HFFc6 (cell line): ENCODE measurements at regions not wholly inside any gene's neighbourhood (a gene's known extent, or its start where the extent isn't known, plus 50 kb on each side); places are given as distances from the start of the nearest gene placed in this dataset.
"Not testable (repeated sequence)": the region's sequence is repeated elsewhere in the genome, so short reads cannot be mapped to it uniquely, and the experiment has no call there.

Experiments
- DNase-seq: peaks from one replicate; pipeline ENCODE4 v3.0.0-alpha.2; 2018
- H3K27ac Mint-ChIP-seq: 2 replicates; pipeline ENCODE4 v1.8.0; 2020; ENCODE audit warnings: mild to moderate bottlenecking, mixed read lengths
- H3K27me3 Mint-ChIP-seq: 2 replicates; pipeline ENCODE4 v1.8.0; 2021; ENCODE audit warnings: mild to moderate bottlenecking, moderate library complexity, mixed read lengths; ENCODE audit not compliant: insufficient read depth
- H3K36me3 Mint-ChIP-seq: 2 replicates; pipeline ENCODE4 v1.8.0; 2021; ENCODE audit warnings: low read depth, mixed read lengths
- H3K4me1 Mint-ChIP-seq: 2 replicates; pipeline ENCODE4 v1.8.0; 2020; ENCODE audit warnings: low read depth, mixed read lengths
- H3K4me3 Mint-ChIP-seq: 2 replicates; pipeline ENCODE4 v1.8.0; 2020; ENCODE audit warnings: mild to moderate bottlenecking, moderate library complexity, mixed read lengths
- H3K9me3 Mint-ChIP-seq: 2 replicates; pipeline ENCODE4 v1.8.0; 2020; ENCODE audit warnings: mild to moderate bottlenecking, mixed read lengths
- TF ChIP-seq, protein P1 (sequence below): fragments of 200-600 bp; sonication (generic); IDR thresholded peaks from 2 replicates; pipeline ENCODE4 v1.5.0; 2021; ENCODE audit warnings: antibody characterized with exemption, mild to moderate bottlenecking

DNA sequence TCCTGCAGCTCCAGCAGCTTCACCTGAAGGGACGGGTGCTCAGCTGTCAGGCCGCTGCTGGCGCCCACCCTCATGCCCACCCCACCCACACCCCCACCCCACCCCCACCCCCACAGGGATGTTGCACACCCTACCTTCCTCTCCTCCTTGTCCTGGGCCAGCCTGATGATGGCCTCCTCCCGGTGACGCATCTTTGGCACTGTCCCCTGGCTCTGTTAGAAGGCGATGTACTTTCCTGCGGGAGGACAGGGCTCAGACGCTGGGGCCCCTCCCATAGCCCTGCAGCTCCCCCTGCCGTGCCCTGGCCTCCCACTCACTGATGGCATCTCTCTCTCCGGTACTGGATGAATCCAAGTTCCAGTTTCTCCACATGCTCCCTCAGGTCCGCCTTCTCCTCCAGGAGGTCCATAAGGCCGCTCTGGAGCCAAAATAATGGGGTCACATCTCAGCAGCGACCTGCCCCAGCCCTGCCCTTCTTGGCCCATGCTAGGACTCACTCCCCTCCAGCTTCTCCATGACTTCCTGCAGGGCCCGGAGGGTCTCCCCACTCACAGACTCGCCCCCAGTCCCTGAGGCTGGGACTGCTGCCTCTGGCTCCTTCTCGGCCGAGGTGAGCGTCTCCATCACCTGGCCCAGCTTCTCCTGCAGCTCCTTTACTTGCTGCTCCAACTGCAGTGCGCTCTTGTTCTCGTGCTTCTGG, 55.2 kb downstream of the GOLGA8B start:
- H3K9me3 Mint-ChIP-seq, H3K4me1 Mint-ChIP-seq, DNase-seq, H3K27me3 Mint-ChIP-seq, H3K36me3 Mint-ChIP-seq, H3K4me3 Mint-ChIP-seq, H3K27ac Mint-ChIP-seq: not testable (repeated sequence)

DNA sequence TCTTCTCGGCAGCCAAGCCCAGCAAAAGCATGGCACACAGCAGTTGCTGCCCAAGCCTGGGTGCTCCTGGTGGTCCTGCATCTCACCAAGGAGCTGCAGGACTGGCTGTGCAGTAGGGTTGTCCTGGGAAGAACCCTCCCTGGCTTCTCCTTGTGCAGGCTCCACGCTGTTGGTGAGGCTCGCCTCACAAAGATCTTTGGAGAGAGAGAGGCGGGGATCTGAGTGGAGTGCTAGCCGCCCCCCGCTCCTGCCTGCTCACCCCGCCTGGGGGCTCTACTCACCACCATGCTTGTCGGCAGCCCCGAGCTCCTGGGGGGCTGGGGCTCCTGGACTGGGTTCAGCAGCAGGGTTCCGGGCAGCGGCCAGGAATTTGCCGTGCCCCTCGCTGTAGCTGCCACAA, 55.8 kb downstream of the GOLGA8B start:
- H3K27me3 Mint-ChIP-seq, H3K36me3 Mint-ChIP-seq, H3K4me3 Mint-ChIP-seq, DNase-seq, H3K9me3 Mint-ChIP-seq, H3K27ac Mint-ChIP-seq, H3K4me1 Mint-ChIP-seq: not testable (repeated sequence)

DNA sequence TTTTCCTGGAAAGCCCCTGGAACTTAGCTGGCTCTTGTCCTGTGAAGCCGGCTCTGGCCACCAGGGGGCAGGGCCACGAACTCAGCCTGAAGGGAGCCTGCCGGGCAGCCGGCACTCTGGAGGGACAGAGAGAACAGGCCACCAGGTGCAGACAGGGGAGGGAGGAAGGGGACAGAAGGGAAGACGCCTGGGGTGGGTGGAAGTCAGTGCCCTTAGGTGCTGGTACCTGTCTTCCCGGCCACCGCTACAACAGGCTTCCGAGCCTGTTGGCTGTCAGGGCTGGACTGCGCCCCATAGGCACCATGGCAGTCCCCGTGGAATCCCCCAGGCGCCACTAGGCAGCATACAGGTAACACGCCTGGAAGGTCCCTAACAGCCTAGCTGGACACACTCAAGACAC, 59.6 kb downstream of the GOLGA8B start:
- DNase-seq, H3K36me3 Mint-ChIP-seq, H3K27ac Mint-ChIP-seq, H3K9me3 Mint-ChIP-seq, H3K4me1 Mint-ChIP-seq, H3K4me3 Mint-ChIP-seq, H3K27me3 Mint-ChIP-seq: not testable (repeated sequence)

DNA sequence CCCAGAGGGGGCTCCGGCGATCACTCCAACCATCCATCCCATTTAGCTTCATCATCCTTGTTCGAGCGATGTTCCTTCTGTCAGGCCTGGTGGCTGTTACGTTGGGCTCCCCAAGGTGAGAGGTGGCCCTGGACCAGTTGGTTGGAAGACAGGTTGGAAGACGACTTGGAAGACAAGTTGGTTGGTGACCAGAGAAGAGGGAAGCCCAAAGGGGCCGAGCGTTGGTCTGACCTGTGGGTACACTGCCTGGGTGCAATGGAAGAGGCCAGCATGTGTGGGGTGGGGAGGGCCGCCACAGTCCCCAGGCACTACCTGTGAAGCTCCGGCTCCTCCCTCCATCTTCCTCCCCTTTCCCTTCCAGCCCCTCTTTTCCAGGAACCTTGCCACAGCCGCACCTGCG, 60.9 kb downstream of the GOLGA8B start:
- not testable (repeated sequence) for DNase-seq, H3K4me3 Mint-ChIP-seq, H3K36me3 Mint-ChIP-seq, H3K9me3 Mint-ChIP-seq, H3K27me3 Mint-ChIP-seq, H3K4me1 Mint-ChIP-seq, H3K27ac Mint-ChIP-seq

DNA sequence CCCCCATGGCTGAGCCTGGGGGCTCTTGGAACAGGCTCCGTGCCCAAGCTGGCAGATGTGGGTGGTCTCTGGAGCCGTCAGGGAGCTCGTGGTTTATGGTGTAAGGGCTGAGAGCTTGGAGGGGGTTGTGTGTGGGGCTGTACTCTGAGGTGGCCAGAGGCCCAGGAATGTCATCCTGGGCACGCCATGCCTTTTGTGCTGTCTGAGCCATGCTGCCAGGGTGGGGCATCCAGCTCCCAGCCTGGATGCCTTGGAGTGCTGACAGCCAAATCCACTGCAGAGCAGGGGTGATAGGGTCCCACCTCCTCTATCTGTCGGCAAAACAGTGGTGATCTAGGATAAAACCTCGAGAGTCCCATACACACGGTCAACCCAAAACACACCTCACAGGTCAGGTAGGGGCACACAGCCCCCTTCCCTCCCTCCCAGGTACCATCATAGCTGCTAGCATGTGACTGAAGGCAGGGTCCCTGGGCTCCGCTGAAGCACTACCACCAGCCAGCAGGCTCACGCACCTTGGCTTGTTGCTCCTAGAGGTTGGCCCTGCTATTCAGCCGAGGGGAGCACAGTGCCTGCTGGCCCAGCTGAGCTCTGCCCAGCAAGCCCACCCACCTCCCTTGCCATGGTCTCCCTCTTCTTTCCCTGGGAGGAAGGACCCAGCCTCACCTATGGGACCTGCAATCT, 61.5 kb downstream of the GOLGA8B start:
- not testable (repeated sequence) for H3K36me3 Mint-ChIP-seq, H3K27me3 Mint-ChIP-seq, H3K4me3 Mint-ChIP-seq, H3K4me1 Mint-ChIP-seq, DNase-seq, H3K9me3 Mint-ChIP-seq, H3K27ac Mint-ChIP-seq

DNA sequence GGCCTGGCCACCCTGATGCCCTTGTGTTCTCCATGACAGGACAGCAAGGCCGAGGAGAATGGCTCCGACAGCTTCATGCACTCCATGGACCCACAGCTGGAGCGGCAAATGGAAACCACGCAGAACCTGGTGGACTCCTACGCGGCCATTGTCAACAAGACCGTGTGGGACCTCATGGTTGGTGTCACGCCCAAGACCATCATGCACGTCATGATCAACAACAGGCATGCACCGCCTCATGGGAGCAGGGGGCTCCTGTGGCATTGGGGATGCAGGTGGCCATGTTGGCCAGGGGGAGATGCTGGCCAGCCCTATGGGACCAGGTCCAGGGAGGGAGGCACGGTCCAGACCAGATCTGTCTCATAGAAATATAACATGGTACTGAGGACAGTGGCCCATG, 62.9 kb downstream of the GOLGA8B start:
- Mint-ChIP-seq H3K4me3 (no peak overlapping the region), H3K27me3 (peaks cover 13% of the 10 kb centered on the region; the same call in 1 of the 2 replicates), H3K27ac (no peak overlapping the region), H3K4me1 (peaks cover 2% of the 10 kb centered on the region), H3K36me3 (no peaks in the 10 kb centered on the region), H3K9me3 (no peaks in the 10 kb centered on the region)
- DNase-seq = no peak
- TF ChIP-seq, protein P1, sequence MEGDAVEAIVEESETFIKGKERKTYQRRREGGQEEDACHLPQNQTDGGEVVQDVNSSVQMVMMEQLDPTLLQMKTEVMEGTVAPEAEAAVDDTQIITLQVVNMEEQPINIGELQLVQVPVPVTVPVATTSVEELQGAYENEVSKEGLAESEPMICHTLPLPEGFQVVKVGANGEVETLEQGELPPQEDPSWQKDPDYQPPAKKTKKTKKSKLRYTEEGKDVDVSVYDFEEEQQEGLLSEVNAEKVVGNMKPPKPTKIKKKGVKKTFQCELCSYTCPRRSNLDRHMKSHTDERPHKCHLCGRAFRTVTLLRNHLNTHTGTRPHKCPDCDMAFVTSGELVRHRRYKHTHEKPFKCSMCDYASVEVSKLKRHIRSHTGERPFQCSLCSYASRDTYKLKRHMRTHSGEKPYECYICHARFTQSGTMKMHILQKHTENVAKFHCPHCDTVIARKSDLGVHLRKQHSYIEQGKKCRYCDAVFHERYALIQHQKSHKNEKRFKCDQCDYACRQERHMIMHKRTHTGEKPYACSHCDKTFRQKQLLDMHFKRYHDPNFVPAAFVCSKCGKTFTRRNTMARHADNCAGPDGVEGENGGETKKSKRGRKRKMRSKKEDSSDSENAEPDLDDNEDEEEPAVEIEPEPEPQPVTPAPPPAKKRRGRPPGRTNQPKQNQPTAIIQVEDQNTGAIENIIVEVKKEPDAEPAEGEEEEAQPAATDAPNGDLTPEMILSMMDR = no peak

GRCh38 chr15:34520010-34520409, 63.4 kb downstream of the GOLGA8B start:
- not testable (repeated sequence) for H3K27ac Mint-ChIP-seq, H3K9me3 Mint-ChIP-seq, DNase-seq, H3K4me1 Mint-ChIP-seq, H3K36me3 Mint-ChIP-seq, H3K4me3 Mint-ChIP-seq
- peaks cover 18% of the 10 kb centered on the region for H3K27me3 Mint-ChIP-seq

DNA sequence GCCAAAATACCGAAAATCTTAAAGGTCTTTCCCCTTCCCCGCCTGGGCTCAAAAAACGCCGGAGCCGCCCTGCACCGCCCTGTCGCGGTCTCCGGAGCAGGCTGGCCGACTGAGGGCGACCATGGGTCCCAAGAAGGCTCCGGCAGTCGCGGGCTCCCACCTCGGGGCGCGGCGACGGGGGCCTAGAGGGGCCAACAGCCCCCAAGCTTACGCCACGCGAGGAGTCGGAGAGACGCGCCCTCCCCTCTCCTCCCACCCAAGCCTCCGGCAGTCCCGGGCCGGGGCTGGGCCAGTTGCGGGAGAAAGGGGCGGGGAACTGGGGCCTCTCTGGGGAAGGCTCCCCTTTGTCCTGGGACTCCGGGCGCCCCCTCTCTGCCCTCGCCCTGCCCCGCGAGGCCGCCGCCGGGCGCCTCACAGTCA, 69.2 kb downstream of the GOLGA8B start:
- no peaks in the 10 kb centered on the region for H3K36me3 Mint-ChIP-seq
- no peak for DNase-seq
- no peaks in the 10 kb centered on the region; the same call in 1 of the 2 replicates for H3K9me3 Mint-ChIP-seq
- H3K27ac Mint-ChIP-seq = no peak overlapping the region
- peaks cover 16% of the 10 kb centered on the region for H3K4me1 Mint-ChIP-seq
- TF ChIP-seq, protein P1 = peak; percentile 34
- H3K27me3 Mint-ChIP-seq = peaks cover 31% of the 10 kb centered on the region
- H3K4me3 Mint-ChIP-seq = peak overlapping the region; percentile 86
